Trophoblast cell (in vitro differentiated cells and primary cell): ENCODE measurements at regions not wholly inside any gene's neighbourhood (a gene's known extent, or its start where the extent isn't known, plus 50 kb on each side); places are given as distances from the start of the nearest gene placed in this dataset.
A peak's percentile ranks its signal among the peaks of the same experiment; 100 is the strongest.
"Not testable (repeated sequence)": the region's sequence is repeated elsewhere in the genome, so short reads cannot be mapped to it uniquely, and the experiment has no call there.

ENCODE experiments used
- DNase-seq, 2 donors: peaks; one replicate each; pipeline ENCODE4 v3.0.0-alpha.2; 2016
- H2AFZ ChIP-seq: 2 replicates; pipeline ENCODE4 v1.6.1; 2013; ENCODE audit warnings: low read length, moderate library complexity, mild to moderate bottlenecking; ENCODE audit not compliant: insufficient read depth, poor library complexity
- H2AK5ac ChIP-seq: 2 replicates; pipeline ENCODE4 v1.6.1; 2013; ENCODE audit warnings: mild to moderate bottlenecking, low read length
- H2BK120ac ChIP-seq: 2 replicates; pipeline ENCODE4 v1.6.1; 2013; ENCODE audit warnings: low read length, mild to moderate bottlenecking, moderate library complexity; ENCODE audit not compliant: insufficient read depth, poor library complexity
- H2BK12ac ChIP-seq: 2 replicates; pipeline ENCODE4 v1.6.1; 2013; ENCODE audit warnings: mild to moderate bottlenecking, low read length, moderate library complexity
- H2BK5ac ChIP-seq: 2 replicates; pipeline ENCODE4 v1.6.1; 2013; ENCODE audit warnings: low read length, low read depth, moderate library complexity, mild to moderate bottlenecking; ENCODE audit not compliant: poor library complexity
- H3K14ac ChIP-seq: 2 replicates; pipeline ENCODE4 v1.6.1; 2013; ENCODE audit warnings: mild to moderate bottlenecking, low read length
- H3K18ac ChIP-seq: 2 replicates; pipeline ENCODE4 v1.6.1; 2013; ENCODE audit warnings: mild to moderate bottlenecking, low read length
- H3K23ac ChIP-seq: 2 replicates; pipeline ENCODE4 v1.6.1; 2013; ENCODE audit warnings: low read length
- H3K27ac ChIP-seq: 2 replicates; pipeline ENCODE4 v1.5.1; 2013; ENCODE audit warnings: low read depth, mild to moderate bottlenecking, inconsistent platforms, low read length, moderate library complexity
- H3K27me3 ChIP-seq: 2 replicates; pipeline ENCODE4 v1.6.1; 2013; ENCODE audit warnings: inconsistent platforms, mild to moderate bottlenecking, low read length, moderate library complexity; ENCODE audit not compliant: insufficient read depth
- H3K36me3 ChIP-seq, 2 experiments: 1 replicate in 1 of 2; 2 replicates in 1 of 2; pipeline ENCODE4 v1.6.1; 2013; ENCODE audit warnings: low read length in 2 of 2, mild to moderate bottlenecking in 2 of 2, moderate library complexity in 1 of 2; ENCODE audit not compliant: insufficient read depth in 2 of 2, control insufficient read depth in 1 of 2
- H3K4ac ChIP-seq: 2 replicates; pipeline ENCODE4 v1.6.1; 2013; ENCODE audit warnings: low read depth, mild to moderate bottlenecking, low read length, moderate library complexity
- H3K4me1 ChIP-seq, 2 experiments: 1 replicate in 1 of 2; 2 replicates in 1 of 2; pipeline ENCODE4 v1.6.1; 2013; ENCODE audit warnings: low read length in 2 of 2, mild to moderate bottlenecking in 2 of 2, moderate library complexity in 1 of 2; ENCODE audit not compliant: insufficient read depth in 2 of 2, control insufficient read depth in 1 of 2
- H3K4me2 ChIP-seq: 2 replicates; pipeline ENCODE4 v1.6.1; 2013; ENCODE audit warnings: inconsistent platforms, mild to moderate bottlenecking, low read length, moderate library complexity
- H3K4me3 ChIP-seq: 2 replicates; pipeline ENCODE4 v1.5.1; 2013; ENCODE audit warnings: mild to moderate bottlenecking, low read depth, low read length, inconsistent platforms
- H3K79me1 ChIP-seq: one replicate; pipeline ENCODE4 v1.6.1; 2013; ENCODE audit warnings: low read length
- H3K79me2 ChIP-seq: 2 replicates; pipeline ENCODE4 v1.6.1; 2013; ENCODE audit warnings: low read length, mild to moderate bottlenecking; ENCODE audit not compliant: control insufficient read depth, insufficient read depth, poor library complexity
- H3K9ac ChIP-seq: 2 replicates; pipeline ENCODE4 v1.6.1; 2013; ENCODE audit warnings: mild to moderate bottlenecking, low read length
- H3K9me3 ChIP-seq: 2 replicates; pipeline ENCODE4 v1.6.1; 2013; ENCODE audit warnings: low read depth, mild to moderate bottlenecking, control low read depth, inconsistent platforms, low read length; ENCODE audit not compliant: insufficient read depth
- H4K12ac ChIP-seq: 2 replicates; pipeline ENCODE4 v1.6.1; 2013; ENCODE audit warnings: low read depth, mild to moderate bottlenecking, low read length, moderate library complexity
- H4K8ac ChIP-seq: 2 replicates; pipeline ENCODE4 v1.6.1; 2013; ENCODE audit warnings: low read depth, mild to moderate bottlenecking, low read length, moderate library complexity
- H4K91ac ChIP-seq: one replicate; pipeline ENCODE4 v1.6.1; 2013; ENCODE audit warnings: low read depth, mild to moderate bottlenecking, low read length, moderate library complexity
- WGBS: extraction: QIAGEN DNeasy Blood & Tissue Kit; methylation state at CpG from one replicate; pipeline ENCODE4 v1.1.7; 2013; ENCODE audit warnings: missing lambda C conversion rate; ENCODE audit not compliant: insufficient read length, insufficient coverage; ENCODE audit errors: extremely low coverage; 5-methylcytosine and 5-hydroxymethylcytosine counted together

DNA sequence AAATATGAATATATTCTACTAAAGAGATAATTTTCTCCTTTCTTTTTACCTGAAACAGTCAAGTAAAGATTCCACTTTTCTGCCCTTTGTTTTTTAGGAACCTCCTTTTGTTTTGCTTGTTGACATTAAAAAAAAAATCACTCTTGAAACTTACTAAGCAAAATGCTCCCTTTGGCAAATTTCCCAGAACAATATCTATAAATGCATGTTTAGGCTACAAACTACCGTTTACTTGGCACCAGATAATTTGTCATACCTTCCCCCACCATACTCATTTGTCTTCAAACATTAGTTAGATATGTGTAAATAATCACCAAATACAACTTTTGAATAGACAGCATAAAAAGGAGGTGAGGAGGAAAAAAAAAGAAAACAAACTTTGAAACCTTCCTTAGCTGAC lies 604.7 kb downstream of the RFPL4B start:
- no CpG with 5 or more reads among the region's 1 CpG for WGBS
- Histone ChIP-seq H3K4me3 (no peak overlapping the region), H3K27me3 (no peaks in the 10 kb centered on the region), H3K4ac (no peak overlapping the region), H4K8ac (no peak overlapping the region), H3K79me2 (no peaks in the 10 kb centered on the region), H2BK120ac (no peak overlapping the region), H3K23ac (no peak overlapping the region), H3K9ac (no peak overlapping the region), H2AK5ac (no peak overlapping the region), H3K14ac (no peak overlapping the region), H3K27ac (no peak overlapping the region), H3K18ac (no peak overlapping the region), H2AFZ (no peak overlapping the region), H2BK12ac (no peak overlapping the region), H3K9me3 (no peaks in the 10 kb centered on the region), H4K91ac (no peak overlapping the region), H2BK5ac (no peak overlapping the region), H3K4me2 (no peak overlapping the region), H3K4me1 (peaks cover 0 to under 1% of the 10 kb centered on the region in 2 experiments), H4K12ac (no peak overlapping the region), H3K36me3 (no peaks in the 10 kb centered on the region), H3K79me1 (peaks cover under 1% of the 10 kb centered on the region)
- no peak for DNase-seq

DNA sequence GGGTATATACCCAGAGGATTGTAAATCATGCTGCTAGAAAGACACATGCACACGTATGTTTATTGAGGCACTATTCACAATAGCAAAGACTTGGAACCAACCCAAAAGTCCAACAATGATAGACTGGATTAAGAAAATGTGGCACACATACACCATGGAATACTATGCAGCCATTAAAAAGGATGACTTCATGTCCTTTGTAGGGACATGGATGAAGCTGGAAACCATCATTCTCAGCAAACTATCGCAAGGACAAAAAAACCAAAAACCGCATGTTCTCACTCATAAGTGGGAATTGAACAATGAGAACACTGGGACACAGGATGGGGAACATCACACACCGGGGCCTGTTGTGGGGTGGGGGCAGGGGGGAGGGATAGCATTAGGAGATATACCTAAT lies 608.6 kb downstream of the RFPL4B start:
- H2AFZ ChIP-seq, H3K4ac ChIP-seq, H3K9me3 ChIP-seq, DNase-seq, H3K4me1 ChIP-seq, H2BK5ac ChIP-seq, H4K91ac ChIP-seq, H2BK120ac ChIP-seq, H3K23ac ChIP-seq, H3K14ac ChIP-seq, H2AK5ac ChIP-seq, H3K9ac ChIP-seq, H3K27me3 ChIP-seq, H3K27ac ChIP-seq, H3K18ac ChIP-seq, H3K4me3 ChIP-seq, H4K8ac ChIP-seq, H3K36me3 ChIP-seq, H4K12ac ChIP-seq, H2BK12ac ChIP-seq, H3K79me2 ChIP-seq, H3K4me2 ChIP-seq, H3K79me1 ChIP-seq: not testable (repeated sequence)
- no CpG with 5 or more reads among the region's 4 CpGs for WGBS

DNA sequence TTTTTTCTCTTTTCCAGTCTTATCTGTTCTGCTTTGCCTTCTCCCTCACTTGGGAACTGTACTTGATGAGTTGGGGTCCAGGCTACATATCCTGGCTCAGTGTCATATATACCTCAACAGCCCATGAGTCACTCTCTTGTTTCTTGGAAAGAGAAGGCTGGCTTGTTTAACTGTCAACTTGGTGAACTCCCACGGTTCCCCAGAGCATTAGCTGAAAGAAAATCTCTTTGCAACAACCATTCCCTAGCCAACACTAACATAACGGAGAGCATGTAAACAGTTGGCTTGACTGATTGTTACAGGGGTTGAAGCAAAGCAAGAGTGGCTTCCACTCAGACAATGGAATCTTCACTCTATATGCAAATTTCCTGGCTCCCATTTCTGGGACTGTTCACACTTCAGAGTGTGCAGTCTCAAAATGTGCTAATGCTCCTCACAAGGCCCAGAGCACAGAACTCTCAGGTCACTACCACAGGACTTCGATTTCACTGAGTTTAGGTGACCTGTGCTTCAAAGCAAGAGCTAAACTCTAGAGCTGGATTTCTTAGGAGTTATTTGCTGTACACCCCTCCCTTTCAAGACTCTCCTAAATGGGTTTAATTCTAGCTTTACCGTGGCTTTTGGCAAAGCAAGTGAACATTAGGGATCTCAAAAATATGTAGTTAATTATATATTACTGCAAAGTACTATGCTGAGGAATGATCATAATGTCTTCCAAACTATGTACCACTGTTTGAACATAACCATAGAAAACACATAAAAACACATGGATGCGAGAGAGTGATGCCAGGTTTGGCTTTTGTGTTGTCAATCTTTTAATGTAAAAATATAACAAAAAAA lies 609.8 kb downstream of the RFPL4B start:
- Histone ChIP-seq H3K79me1 (peaks cover 3% of the 10 kb centered on the region), H3K79me2 (no peaks in the 10 kb centered on the region), H4K12ac (no peak overlapping the region), H3K4ac (peak overlapping the region; percentile 47), H3K23ac (no peak overlapping the region), H2BK12ac (peak overlapping the region; percentile 95), H3K4me2 (peak overlapping the region; percentile 37), H2AK5ac (no peak overlapping the region), H2AFZ (no peak overlapping the region), H2BK120ac (peak overlapping the region; percentile 41), H3K9me3 (no peaks in the 10 kb centered on the region), H3K18ac (no peak overlapping the region), H4K91ac (peak overlapping the region; percentile 90), H3K36me3 (no peaks in the 10 kb centered on the region), H3K27ac (peak overlapping the region; percentile 91), H3K14ac (peak overlapping the region; percentile 48), H3K4me3 (no peak overlapping the region), H4K8ac (peak overlapping the region; percentile 36), H3K4me1 (peaks cover 0 to 3% of the 10 kb centered on the region in 2 experiments), H2BK5ac (peak overlapping the region; percentile 94), H3K27me3 (no peaks in the 10 kb centered on the region), H3K9ac (no peak overlapping the region)
- no CpG with 5 or more reads among the region's 5 CpGs for WGBS
- no peak for DNase-seq

DNA sequence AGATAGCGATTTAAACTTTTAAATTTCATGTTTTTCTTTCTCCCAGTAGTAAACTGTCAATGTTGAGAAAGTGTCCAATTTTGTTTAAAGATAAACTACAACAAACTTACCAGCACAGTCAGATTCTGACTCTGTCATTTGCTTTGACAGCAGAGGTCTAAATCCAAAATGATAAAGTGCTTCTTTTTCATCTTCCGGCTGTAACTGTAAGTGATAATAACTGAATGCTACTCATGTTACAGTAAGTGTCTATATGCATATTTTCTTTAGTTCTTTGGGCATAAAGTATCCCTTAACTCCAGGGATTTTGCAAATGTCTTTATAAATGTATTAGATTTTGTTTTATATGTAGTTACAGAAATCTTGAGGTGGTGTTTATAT lies 610.4 kb downstream of the RFPL4B start:
- Histone ChIP-seq H2BK5ac (no peak overlapping the region), H2AK5ac (no peak overlapping the region), H3K79me2 (no peaks in the 10 kb centered on the region), H3K4me3 (no peak overlapping the region), H4K91ac (no peak overlapping the region), H3K18ac (no peak overlapping the region), H3K4me1 (peaks cover 0 to 3% of the 10 kb centered on the region in 2 experiments), H2BK120ac (no peak overlapping the region), H3K79me1 (peaks cover 3% of the 10 kb centered on the region), H3K9ac (no peak overlapping the region), H3K27ac (no peak overlapping the region), H3K4me2 (no peak overlapping the region), H2BK12ac (no peak overlapping the region), H3K36me3 (no peaks in the 10 kb centered on the region), H4K8ac (no peak overlapping the region), H3K23ac (no peak overlapping the region), H2AFZ (no peak overlapping the region), H3K9me3 (no peaks in the 10 kb centered on the region), H4K12ac (no peak overlapping the region), H3K27me3 (no peaks in the 10 kb centered on the region), H3K14ac (no peak overlapping the region), H3K4ac (no peak overlapping the region)
- no peak for DNase-seq
- no CpG with 5 or more reads among the region's 2 CpGs for WGBS
